WTC11 (cell line): ENCODE measurements at regions not wholly inside any gene's neighbourhood (a gene's known extent, or its start where the extent isn't known, plus 50 kb on each side); places are given as distances from the start of the nearest gene placed in this dataset.

Source experiments
- ATAC-seq: fragments of 200-7000 bp; cut with Tn5 transposase; 2 replicates; pipeline ENCODE4 v1.10.0; 2021; ENCODE audit warnings: mild to moderate bottlenecking, moderate library complexity
- CTCF ChIA-PET: fragments of 300-600 bp; sonication (Branson Sonifier 250); formaldehyde crosslinking; loops from one replicate; lab custom pipeline; 2021; ENCODE audit warnings: antibody characterized with exemption; lab: Charles Lee
- POLR2A ChIA-PET: fragments of 350-600 bp; sonication (Branson Sonifier 250); formaldehyde crosslinking; loops from one replicate; lab custom pipeline; 2021; ENCODE audit warnings: antibody characterized with exemption; lab: Charles Lee
- DNase-seq: peaks from one replicate; pipeline ENCODE4 v3.0.0; 2021; ENCODE audit warnings: low spot score
- H3K27ac Mint-ChIP-seq: 2 replicates; pipeline ENCODE4 v1.8.0; 2021; ENCODE audit warnings: mixed read lengths
- H3K27me3 Mint-ChIP-seq: 2 replicates; pipeline ENCODE4 v1.8.0; 2021; ENCODE audit warnings: low read depth, mild to moderate bottlenecking, moderate library complexity, mixed read lengths
- H3K36me3 Mint-ChIP-seq: 2 replicates; pipeline ENCODE4 v1.8.0; 2021; ENCODE audit warnings: mixed read lengths
- H3K4me1 Mint-ChIP-seq: 2 replicates; pipeline ENCODE4 v1.8.0; 2022; ENCODE audit warnings: mixed read lengths
- H3K4me3 Mint-ChIP-seq: 2 replicates; pipeline ENCODE4 v1.8.0; 2021; ENCODE audit warnings: mild to moderate bottlenecking, moderate library complexity, mixed read lengths
- H3K9me3 Mint-ChIP-seq: 2 replicates; pipeline ENCODE4 v1.8.0; 2021; ENCODE audit warnings: mixed read lengths
- EMX1 ChIP-seq: fragments of 250-450 bp; sonication (Bioruptor Pico); IDR thresholded peaks from 2 replicates; pipeline ENCODE4 v1.8.0; 2021; ENCODE audit warnings: mild to moderate bottlenecking
- ESRRA ChIP-seq: sonication (generic); formaldehyde crosslinking; IDR thresholded peaks from 2 replicates; pipeline ENCODE4 v1.8.1; 2022; ENCODE audit warnings: mild to moderate bottlenecking, missing genetic modification reagents, borderline replicate concordance
- ETV6 ChIP-seq: sonication (generic); formaldehyde crosslinking; IDR thresholded peaks from 2 replicates; pipeline ENCODE4 v1.8.1; 2022; ENCODE audit warnings: mild to moderate bottlenecking, missing genetic modification reagents
- IRF2 ChIP-seq: sonication (generic); formaldehyde crosslinking; IDR thresholded peaks from 2 replicates; pipeline ENCODE4 v1.8.0; 2022; ENCODE audit warnings: low read depth, missing genetic modification reagents, borderline replicate concordance
- NFATC4 ChIP-seq: fragments of 250-450 bp; sonication (Bioruptor Pico); IDR thresholded peaks from 2 replicates; pipeline ENCODE4 v1.9.0; 2021; ENCODE audit warnings: mild to moderate bottlenecking
- NFE2L1 ChIP-seq: sonication (generic); formaldehyde crosslinking; IDR thresholded peaks from 2 replicates; pipeline ENCODE4 v1.8.1; 2023; ENCODE audit warnings: missing genetic modification reagents
- NFYB ChIP-seq: sonication (generic); formaldehyde crosslinking; conservative IDR thresholded peaks from 2 replicates; pipeline ENCODE4 v1.8.0; 2022; ENCODE audit warnings: low read depth, missing genetic modification reagents
- NR1H2 ChIP-seq: sonication (generic); formaldehyde crosslinking; IDR thresholded peaks from 2 replicates; pipeline ENCODE4 v1.9.0; 2021; ENCODE audit warnings: mild to moderate bottlenecking, moderate library complexity, missing genetic modification reagents
- SMAD3 ChIP-seq: sonication (generic); formaldehyde crosslinking; IDR thresholded peaks from 2 replicates; pipeline ENCODE4 v1.8.0; 2022; ENCODE audit warnings: missing genetic modification reagents, mild to moderate bottlenecking, borderline replicate concordance
- SMAD4 ChIP-seq: sonication (generic); formaldehyde crosslinking; IDR thresholded peaks from 2 replicates; pipeline ENCODE4 v1.8.0; 2022; ENCODE audit warnings: mild to moderate bottlenecking, missing genetic modification reagents
- TCF7 ChIP-seq: sonication (generic); formaldehyde crosslinking; IDR thresholded peaks from 2 replicates; pipeline ENCODE4 v1.8.0; 2022; ENCODE audit warnings: mild to moderate bottlenecking, low read depth, missing genetic modification reagents, moderate library complexity
- TF ChIP-seq, protein P1 (sequence below): sonication (generic); formaldehyde crosslinking; IDR thresholded peaks from 2 replicates; pipeline ENCODE4 v1.8.1; 2022; ENCODE audit warnings: mild to moderate bottlenecking, moderate library complexity, missing genetic modification reagents
- TF ChIP-seq, protein P2 (sequence below): sonication (generic); formaldehyde crosslinking; IDR thresholded peaks from 2 replicates; pipeline ENCODE4 v1.8.0; 2022; ENCODE audit warnings: mild to moderate bottlenecking, missing genetic modification reagents
- TF ChIP-seq, protein P3 (sequence below): sonication (generic); formaldehyde crosslinking; IDR thresholded peaks from 2 replicates; pipeline ENCODE4 v1.8.0; 2022; ENCODE audit warnings: mild to moderate bottlenecking, missing genetic modification reagents
- TF ChIP-seq, protein P4 (sequence below): fragments of 250-450 bp; sonication (Bioruptor Pico); IDR thresholded peaks from 2 replicates; pipeline ENCODE4 v1.9.0; 2021; ENCODE audit warnings: mild to moderate bottlenecking, borderline replicate concordance
- TF ChIP-seq, protein P5 (sequence below): sonication (generic); formaldehyde crosslinking; IDR thresholded peaks from 2 replicates; pipeline ENCODE4 v1.8.0; 2023; ENCODE audit warnings: missing genetic modification reagents, mild to moderate bottlenecking, borderline replicate concordance
- TF ChIP-seq, protein P6 (sequence below): fragments of 250-450 bp; sonication (Bioruptor Pico); conservative IDR thresholded peaks from 2 replicates; pipeline ENCODE4 v1.9.0; 2021; ENCODE audit warnings: mild to moderate bottlenecking
- TF ChIP-seq, protein P7 (sequence below): sonication (generic); formaldehyde crosslinking; IDR thresholded peaks from 2 replicates; pipeline ENCODE4 v1.8.0; 2022; ENCODE audit warnings: mild to moderate bottlenecking, missing genetic modification reagents
- TF ChIP-seq, protein P8 (sequence below): sonication (generic); formaldehyde crosslinking; IDR thresholded peaks from 2 replicates; pipeline ENCODE4 v1.8.1; 2022; ENCODE audit warnings: missing genetic modification reagents, borderline replicate concordance

DNA sequence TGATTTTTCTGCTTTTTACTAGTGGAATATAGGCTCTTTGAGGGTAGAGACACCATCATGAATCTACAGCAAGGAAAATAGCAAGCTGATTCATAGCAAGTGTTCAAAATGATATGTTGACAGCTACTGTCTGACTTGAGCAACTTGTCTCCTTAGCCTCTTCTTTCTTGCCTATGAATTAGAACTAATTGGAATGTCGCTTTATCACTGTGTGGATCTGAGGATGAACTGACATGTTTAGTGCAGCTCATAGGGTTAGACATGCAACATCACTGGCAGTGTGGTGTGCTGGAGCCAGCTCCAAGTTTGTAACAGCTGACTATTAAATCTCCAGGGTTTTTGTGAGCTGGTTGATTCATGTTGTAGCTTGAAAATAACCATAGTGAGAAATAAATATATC, 1068.4 kb downstream of the PCDH18 start (continued):
- TF ChIP-seq NFE2L1 (CRISPR knock-in tag) (no peak), NFYB (CRISPR knock-in tag) (no peak), ESRRA (no peak), TCF7 (no peak)
- TF ChIP-seq, protein P1, sequence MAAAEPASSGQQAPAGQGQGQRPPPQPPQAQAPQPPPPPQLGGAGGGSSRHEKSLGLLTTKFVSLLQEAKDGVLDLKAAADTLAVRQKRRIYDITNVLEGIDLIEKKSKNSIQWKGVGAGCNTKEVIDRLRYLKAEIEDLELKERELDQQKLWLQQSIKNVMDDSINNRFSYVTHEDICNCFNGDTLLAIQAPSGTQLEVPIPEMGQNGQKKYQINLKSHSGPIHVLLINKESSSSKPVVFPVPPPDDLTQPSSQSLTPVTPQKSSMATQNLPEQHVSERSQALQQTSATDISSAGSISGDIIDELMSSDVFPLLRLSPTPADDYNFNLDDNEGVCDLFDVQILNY (CRISPR knock-in tag) = no peak
- TF ChIP-seq, protein P2, sequence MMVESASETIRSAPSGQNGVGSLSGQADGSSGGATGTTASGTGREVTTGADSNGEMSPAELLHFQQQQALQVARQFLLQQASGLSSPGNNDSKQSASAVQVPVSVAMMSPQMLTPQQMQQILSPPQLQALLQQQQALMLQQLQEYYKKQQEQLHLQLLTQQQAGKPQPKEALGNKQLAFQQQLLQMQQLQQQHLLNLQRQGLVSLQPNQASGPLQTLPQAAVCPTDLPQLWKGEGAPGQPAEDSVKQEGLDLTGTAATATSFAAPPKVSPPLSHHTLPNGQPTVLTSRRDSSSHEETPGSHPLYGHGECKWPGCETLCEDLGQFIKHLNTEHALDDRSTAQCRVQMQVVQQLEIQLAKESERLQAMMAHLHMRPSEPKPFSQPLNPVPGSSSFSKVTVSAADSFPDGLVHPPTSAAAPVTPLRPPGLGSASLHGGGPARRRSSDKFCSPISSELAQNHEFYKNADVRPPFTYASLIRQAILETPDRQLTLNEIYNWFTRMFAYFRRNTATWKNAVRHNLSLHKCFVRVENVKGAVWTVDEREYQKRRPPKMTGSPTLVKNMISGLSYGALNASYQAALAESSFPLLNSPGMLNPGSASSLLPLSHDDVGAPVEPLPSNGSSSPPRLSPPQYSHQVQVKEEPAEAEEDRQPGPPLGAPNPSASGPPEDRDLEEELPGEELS (CRISPR knock-in tag) = no peak

DNA sequence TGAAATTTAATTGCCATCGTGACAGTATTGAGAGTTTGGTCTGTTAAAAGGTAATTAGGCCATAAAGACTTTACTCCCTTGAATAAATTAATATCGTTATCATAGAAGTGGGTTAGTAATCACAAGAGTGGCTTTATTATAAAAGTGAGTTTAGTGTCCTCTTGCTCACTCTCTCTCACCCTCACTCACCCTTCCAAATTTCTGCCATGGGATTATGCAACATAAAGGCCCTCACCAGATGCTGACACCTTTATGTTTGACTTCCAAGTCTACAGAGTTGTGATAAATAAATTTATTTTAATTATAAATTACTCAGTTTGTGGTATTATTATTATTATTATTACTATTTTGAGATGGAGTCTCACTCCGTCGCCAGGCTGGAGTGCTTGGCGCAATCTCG, 1070.8 kb downstream of the PCDH18 start:
- ChIA-PET POLR2A (no interaction called here), CTCF (no interaction called here)
- Mint-ChIP-seq H3K4me1 (peaks cover 6% of the 10 kb centered on the region), H3K27ac (no peak overlapping the region), H3K36me3 (no peaks in the 10 kb centered on the region), H3K9me3 (peaks cover 7% of the 10 kb centered on the region; the same call in 1 of the 2 replicates), H3K4me3 (no peak overlapping the region), H3K27me3 (no peaks in the 10 kb centered on the region)
- ATAC-seq (no peak), DNase-seq (no peak)
- TF ChIP-seq, protein P3, sequence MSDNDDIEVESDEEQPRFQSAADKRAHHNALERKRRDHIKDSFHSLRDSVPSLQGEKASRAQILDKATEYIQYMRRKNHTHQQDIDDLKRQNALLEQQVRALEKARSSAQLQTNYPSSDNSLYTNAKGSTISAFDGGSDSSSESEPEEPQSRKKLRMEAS = no peak
- TF ChIP-seq, protein P4, sequence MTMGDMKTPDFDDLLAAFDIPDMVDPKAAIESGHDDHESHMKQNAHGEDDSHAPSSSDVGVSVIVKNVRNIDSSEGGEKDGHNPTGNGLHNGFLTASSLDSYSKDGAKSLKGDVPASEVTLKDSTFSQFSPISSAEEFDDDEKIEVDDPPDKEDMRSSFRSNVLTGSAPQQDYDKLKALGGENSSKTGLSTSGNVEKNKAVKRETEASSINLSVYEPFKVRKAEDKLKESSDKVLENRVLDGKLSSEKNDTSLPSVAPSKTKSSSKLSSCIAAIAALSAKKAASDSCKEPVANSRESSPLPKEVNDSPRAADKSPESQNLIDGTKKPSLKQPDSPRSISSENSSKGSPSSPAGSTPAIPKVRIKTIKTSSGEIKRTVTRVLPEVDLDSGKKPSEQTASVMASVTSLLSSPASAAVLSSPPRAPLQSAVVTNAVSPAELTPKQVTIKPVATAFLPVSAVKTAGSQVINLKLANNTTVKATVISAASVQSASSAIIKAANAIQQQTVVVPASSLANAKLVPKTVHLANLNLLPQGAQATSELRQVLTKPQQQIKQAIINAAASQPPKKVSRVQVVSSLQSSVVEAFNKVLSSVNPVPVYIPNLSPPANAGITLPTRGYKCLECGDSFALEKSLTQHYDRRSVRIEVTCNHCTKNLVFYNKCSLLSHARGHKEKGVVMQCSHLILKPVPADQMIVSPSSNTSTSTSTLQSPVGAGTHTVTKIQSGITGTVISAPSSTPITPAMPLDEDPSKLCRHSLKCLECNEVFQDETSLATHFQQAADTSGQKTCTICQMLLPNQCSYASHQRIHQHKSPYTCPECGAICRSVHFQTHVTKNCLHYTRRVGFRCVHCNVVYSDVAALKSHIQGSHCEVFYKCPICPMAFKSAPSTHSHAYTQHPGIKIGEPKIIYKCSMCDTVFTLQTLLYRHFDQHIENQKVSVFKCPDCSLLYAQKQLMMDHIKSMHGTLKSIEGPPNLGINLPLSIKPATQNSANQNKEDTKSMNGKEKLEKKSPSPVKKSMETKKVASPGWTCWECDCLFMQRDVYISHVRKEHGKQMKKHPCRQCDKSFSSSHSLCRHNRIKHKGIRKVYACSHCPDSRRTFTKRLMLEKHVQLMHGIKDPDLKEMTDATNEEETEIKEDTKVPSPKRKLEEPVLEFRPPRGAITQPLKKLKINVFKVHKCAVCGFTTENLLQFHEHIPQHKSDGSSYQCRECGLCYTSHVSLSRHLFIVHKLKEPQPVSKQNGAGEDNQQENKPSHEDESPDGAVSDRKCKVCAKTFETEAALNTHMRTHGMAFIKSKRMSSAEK (CRISPR knock-in tag) = no peak
- no peak for TF ChIP-seq EMX1 (CRISPR knock-in tag)
- TF ChIP-seq IRF2 (CRISPR knock-in tag) = no peak
- TF ChIP-seq, protein P1 (CRISPR knock-in tag) = no peak
- TF ChIP-seq, protein P5, sequence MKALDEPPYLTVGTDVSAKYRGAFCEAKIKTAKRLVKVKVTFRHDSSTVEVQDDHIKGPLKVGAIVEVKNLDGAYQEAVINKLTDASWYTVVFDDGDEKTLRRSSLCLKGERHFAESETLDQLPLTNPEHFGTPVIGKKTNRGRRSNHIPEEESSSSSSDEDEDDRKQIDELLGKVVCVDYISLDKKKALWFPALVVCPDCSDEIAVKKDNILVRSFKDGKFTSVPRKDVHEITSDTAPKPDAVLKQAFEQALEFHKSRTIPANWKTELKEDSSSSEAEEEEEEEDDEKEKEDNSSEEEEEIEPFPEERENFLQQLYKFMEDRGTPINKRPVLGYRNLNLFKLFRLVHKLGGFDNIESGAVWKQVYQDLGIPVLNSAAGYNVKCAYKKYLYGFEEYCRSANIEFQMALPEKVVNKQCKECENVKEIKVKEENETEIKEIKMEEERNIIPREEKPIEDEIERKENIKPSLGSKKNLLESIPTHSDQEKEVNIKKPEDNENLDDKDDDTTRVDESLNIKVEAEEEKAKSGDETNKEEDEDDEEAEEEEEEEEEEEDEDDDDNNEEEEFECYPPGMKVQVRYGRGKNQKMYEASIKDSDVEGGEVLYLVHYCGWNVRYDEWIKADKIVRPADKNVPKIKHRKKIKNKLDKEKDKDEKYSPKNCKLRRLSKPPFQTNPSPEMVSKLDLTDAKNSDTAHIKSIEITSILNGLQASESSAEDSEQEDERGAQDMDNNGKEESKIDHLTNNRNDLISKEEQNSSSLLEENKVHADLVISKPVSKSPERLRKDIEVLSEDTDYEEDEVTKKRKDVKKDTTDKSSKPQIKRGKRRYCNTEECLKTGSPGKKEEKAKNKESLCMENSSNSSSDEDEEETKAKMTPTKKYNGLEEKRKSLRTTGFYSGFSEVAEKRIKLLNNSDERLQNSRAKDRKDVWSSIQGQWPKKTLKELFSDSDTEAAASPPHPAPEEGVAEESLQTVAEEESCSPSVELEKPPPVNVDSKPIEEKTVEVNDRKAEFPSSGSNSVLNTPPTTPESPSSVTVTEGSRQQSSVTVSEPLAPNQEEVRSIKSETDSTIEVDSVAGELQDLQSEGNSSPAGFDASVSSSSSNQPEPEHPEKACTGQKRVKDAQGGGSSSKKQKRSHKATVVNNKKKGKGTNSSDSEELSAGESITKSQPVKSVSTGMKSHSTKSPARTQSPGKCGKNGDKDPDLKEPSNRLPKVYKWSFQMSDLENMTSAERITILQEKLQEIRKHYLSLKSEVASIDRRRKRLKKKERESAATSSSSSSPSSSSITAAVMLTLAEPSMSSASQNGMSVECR (CRISPR knock-in tag) = no peak
- TF ChIP-seq, protein P6, sequence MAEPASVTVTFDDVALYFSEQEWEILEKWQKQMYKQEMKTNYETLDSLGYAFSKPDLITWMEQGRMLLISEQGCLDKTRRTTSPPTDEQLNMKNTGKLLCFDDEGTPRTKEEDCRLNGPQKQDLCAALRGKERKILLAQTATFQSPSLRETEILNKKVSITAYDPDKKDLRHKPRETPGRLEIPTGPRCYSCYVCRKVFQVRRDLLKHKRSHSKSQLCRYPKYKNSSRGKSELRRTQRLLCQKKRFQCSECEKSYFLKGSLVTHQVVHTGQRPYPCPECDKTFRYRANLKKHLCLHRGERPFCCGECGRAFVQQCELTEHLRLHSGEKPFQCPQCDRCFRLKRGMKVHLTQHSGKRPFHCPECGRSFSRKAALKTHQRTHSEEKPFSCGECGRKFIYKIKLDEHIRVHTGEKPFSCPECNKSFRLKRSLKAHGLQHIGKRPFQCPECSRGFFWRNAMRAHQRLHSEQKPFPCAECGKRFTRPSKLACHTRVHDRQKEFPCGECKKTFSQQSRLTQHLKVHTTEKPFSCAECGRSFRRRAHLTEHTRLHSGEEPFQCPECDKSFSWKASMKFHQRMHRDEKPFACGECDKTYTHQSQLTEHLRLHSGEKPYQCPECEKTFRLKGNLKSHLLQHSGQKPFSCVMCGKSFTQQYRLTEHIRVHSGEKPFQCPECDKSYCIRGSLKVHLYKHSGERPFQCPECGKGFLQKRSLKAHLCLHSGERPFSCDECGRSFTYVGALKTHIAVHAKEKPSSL (CRISPR knock-in tag) = no peak
- no peak for TF ChIP-seq NFATC4 (CRISPR knock-in tag)
- TF ChIP-seq, protein P7, sequence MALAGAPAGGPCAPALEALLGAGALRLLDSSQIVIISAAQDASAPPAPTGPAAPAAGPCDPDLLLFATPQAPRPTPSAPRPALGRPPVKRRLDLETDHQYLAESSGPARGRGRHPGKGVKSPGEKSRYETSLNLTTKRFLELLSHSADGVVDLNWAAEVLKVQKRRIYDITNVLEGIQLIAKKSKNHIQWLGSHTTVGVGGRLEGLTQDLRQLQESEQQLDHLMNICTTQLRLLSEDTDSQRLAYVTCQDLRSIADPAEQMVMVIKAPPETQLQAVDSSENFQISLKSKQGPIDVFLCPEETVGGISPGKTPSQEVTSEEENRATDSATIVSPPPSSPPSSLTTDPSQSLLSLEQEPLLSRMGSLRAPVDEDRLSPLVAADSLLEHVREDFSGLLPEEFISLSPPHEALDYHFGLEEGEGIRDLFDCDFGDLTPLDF = no peak
- TF ChIP-seq SMAD4 (CRISPR knock-in tag) = no peak
- no peak for TF ChIP-seq NR1H2 (CRISPR knock-in tag)
- TF ChIP-seq ETV6 (CRISPR knock-in tag) = no peak
- TF ChIP-seq SMAD3 (CRISPR knock-in tag) = no peak
- TF ChIP-seq, protein P8, sequence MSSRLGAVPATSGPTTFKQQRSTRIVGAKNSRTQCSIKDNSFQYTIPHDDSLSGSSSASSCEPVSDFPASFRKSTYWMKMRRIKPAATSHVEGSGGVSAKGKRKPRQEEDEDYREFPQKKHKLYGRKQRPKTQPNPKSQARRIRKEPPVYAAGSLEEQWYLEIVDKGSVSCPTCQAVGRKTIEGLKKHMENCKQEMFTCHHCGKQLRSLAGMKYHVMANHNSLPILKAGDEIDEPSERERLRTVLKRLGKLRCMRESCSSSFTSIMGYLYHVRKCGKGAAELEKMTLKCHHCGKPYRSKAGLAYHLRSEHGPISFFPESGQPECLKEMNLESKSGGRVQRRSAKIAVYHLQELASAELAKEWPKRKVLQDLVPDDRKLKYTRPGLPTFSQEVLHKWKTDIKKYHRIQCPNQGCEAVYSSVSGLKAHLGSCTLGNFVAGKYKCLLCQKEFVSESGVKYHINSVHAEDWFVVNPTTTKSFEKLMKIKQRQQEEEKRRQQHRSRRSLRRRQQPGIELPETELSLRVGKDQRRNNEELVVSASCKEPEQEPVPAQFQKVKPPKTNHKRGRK (CRISPR knock-in tag) = no peak
